Astrocyte (in vitro differentiated cells and primary cell): ENCODE measurements at regions not wholly inside any gene's neighbourhood (a gene's known extent, or its start where the extent isn't known, plus 50 kb on each side); places are given as distances from the start of the nearest gene placed in this dataset.

Experiments used
- DNase-seq: peaks from one replicate; pipeline ENCODE4 v3.0.0-alpha.2; 2010; ENCODE audit warnings: low read depth
- FAIRE-seq: peaks from 2 replicates; lab custom pipeline; 2011; peaks lifted over from hg19 to GRCh38; lab: Jason Lieb, UNC
- H2AFZ ChIP-seq: 2 replicates; pipeline ENCODE4 v1.6.0; 2012; ENCODE audit warnings: low read depth, low read length, inconsistent platforms
- H3K27ac ChIP-seq: 2 replicates; pipeline ENCODE4 v1.5.1; 2011; ENCODE audit warnings: low read depth, low read length, inconsistent platforms
- H3K27me3 ChIP-seq: 2 replicates; pipeline ENCODE4 v1.6.0; 2011; ENCODE audit warnings: low read length, inconsistent platforms; ENCODE audit not compliant: insufficient read depth
- H3K36me3 ChIP-seq: 2 replicates; pipeline ENCODE4 v1.5.1; 2011; ENCODE audit warnings: low read length, inconsistent platforms; ENCODE audit not compliant: insufficient read depth
- H3K4me1 ChIP-seq: 2 replicates; pipeline ENCODE4 v1.5.1; 2011; ENCODE audit warnings: low read length, inconsistent platforms; ENCODE audit not compliant: insufficient read depth
- H3K4me2 ChIP-seq: 2 replicates; pipeline ENCODE4 v1.6.0; 2012; ENCODE audit warnings: low read length, inconsistent platforms
- H3K4me3 ChIP-seq: 2 replicates; pipeline ENCODE4 v1.5.1; 2011; ENCODE audit warnings: low read depth, mild to moderate bottlenecking, low read length, inconsistent platforms; ENCODE audit not compliant: insufficient read depth
- H3K79me2 ChIP-seq: 2 replicates; pipeline ENCODE4 v1.6.0; 2012; ENCODE audit warnings: mild to moderate bottlenecking, low read length, inconsistent platforms; ENCODE audit not compliant: insufficient read depth
- H3K9ac ChIP-seq: 2 replicates; pipeline ENCODE4 v1.6.0; 2012; ENCODE audit warnings: mild to moderate bottlenecking, low read length, inconsistent platforms
- H3K9me3 ChIP-seq: 2 replicates; pipeline ENCODE4 v1.5.1; 2012; ENCODE audit warnings: low read depth, mild to moderate bottlenecking, low read length, inconsistent platforms; ENCODE audit not compliant: insufficient read depth
- H4K20me1 ChIP-seq: 2 replicates; pipeline ENCODE4 v1.6.0; 2012; ENCODE audit warnings: low read length, inconsistent platforms; ENCODE audit not compliant: insufficient read depth
- H3K27ac Mint-ChIP-seq: one replicate; pipeline ENCODE4 v1.8.0; 2021; ENCODE audit warnings: mild to moderate bottlenecking, mixed read lengths; ENCODE audit not compliant: unreplicated experiment
- H3K27me3 Mint-ChIP-seq: one replicate; pipeline ENCODE4 v1.8.0; 2021; ENCODE audit warnings: low read depth, mixed read lengths; ENCODE audit not compliant: unreplicated experiment
- H3K36me3 Mint-ChIP-seq: one replicate; pipeline ENCODE4 v1.8.0; 2021; ENCODE audit warnings: low read depth, mixed read lengths; ENCODE audit not compliant: unreplicated experiment
- H3K4me1 Mint-ChIP-seq: one replicate; pipeline ENCODE4 v1.8.0; 2021; ENCODE audit warnings: low read depth, mixed read lengths; ENCODE audit not compliant: unreplicated experiment
- H3K4me3 Mint-ChIP-seq: one replicate; pipeline ENCODE4 v1.8.0; 2021; ENCODE audit warnings: mild to moderate bottlenecking, moderate library complexity, mixed read lengths; ENCODE audit not compliant: unreplicated experiment
- H3K9me3 Mint-ChIP-seq: one replicate; pipeline ENCODE4 v1.8.0; 2021; ENCODE audit warnings: mild to moderate bottlenecking, mixed read lengths; ENCODE audit not compliant: unreplicated experiment
- CTCF ChIP-seq: IDR thresholded peaks from 2 replicates; pipeline ENCODE4 v1.5.1; 2011; ENCODE audit warnings: low read depth, mild to moderate bottlenecking, inconsistent platforms, low read length, moderate library complexity; ENCODE audit not compliant: insufficient read depth
- EZH2 ChIP-seq: IDR thresholded peaks from 2 replicates; pipeline ENCODE4 v1.6.1; 2012; ENCODE audit warnings: mild to moderate bottlenecking, low read length, inconsistent platforms; ENCODE audit not compliant: insufficient read depth

GRCh38 chr11:116114198-116114651, 610.0 kb upstream of the CADM1 start:
- Histone ChIP-seq H3K4me3 (no peak overlapping the region), H3K79me2 (no peaks in the 10 kb centered on the region), H3K36me3 (no peaks in the 10 kb centered on the region), H2AFZ (no peak overlapping the region), H3K9me3 (peaks cover 2% of the 10 kb centered on the region), H3K27ac (no peak overlapping the region), H3K4me2 (no peak overlapping the region), H3K27me3 (peaks cover 5% of the 10 kb centered on the region), H4K20me1 (no peaks in the 10 kb centered on the region), H3K4me1 (no peaks in the 10 kb centered on the region), H3K9ac (no peak overlapping the region)
- H3K4me1 Mint-ChIP-seq = peaks cover 13% of the 10 kb centered on the region
- TF ChIP-seq EZH2 (no peak), CTCF (no peak)
- peaks cover 12% of the 10 kb centered on the region for H3K9me3 Mint-ChIP-seq
- no peak overlapping the region for H3K4me3 Mint-ChIP-seq
- DNase-seq (no peak), FAIRE-seq (no peak)
- peaks cover 4% of the 10 kb centered on the region for H3K36me3 Mint-ChIP-seq
- peaks cover 20% of the 10 kb centered on the region for H3K27me3 Mint-ChIP-seq
- H3K27ac Mint-ChIP-seq = no peak overlapping the region

GRCh38 chr11:116112087-116112935, 608.1 kb upstream of the CADM1 start:
- TF ChIP-seq CTCF (no peak), EZH2 (no peak)
- Mint-ChIP-seq H3K27ac (no peak overlapping the region), H3K4me1 (peaks cover 26% of the 10 kb centered on the region), H3K27me3 (peaks cover 13% of the 10 kb centered on the region), H3K36me3 (peaks cover 2% of the 10 kb centered on the region), H3K4me3 (no peak overlapping the region), H3K9me3 (peaks cover 5% of the 10 kb centered on the region)
- Histone ChIP-seq H3K79me2 (no peaks in the 10 kb centered on the region), H3K4me1 (no peaks in the 10 kb centered on the region), H4K20me1 (no peaks in the 10 kb centered on the region), H3K4me2 (no peak overlapping the region), H3K27ac (no peak overlapping the region), H2AFZ (no peak overlapping the region), H3K27me3 (peaks cover 5% of the 10 kb centered on the region), H3K9me3 (peaks cover 2% of the 10 kb centered on the region), H3K4me3 (no peak overlapping the region), H3K36me3 (no peaks in the 10 kb centered on the region), H3K9ac (no peak overlapping the region)
- no peak for FAIRE-seq
- no peak for DNase-seq

GRCh38 chr11:116111546-116111945, 607.3 kb upstream of the CADM1 start:
- H3K9ac ChIP-seq = no peak overlapping the region
- peaks cover 2% of the 10 kb centered on the region for H3K9me3 ChIP-seq
- H3K4me2 ChIP-seq = no peak overlapping the region
- peaks cover 5% of the 10 kb centered on the region for H3K27me3 ChIP-seq
- Mint-ChIP-seq H3K4me1 (peaks cover 26% of the 10 kb centered on the region), H3K36me3 (peaks cover 2% of the 10 kb centered on the region), H3K27me3 (peaks cover 13% of the 10 kb centered on the region), H3K4me3 (no peak overlapping the region), H3K9me3 (peaks cover 5% of the 10 kb centered on the region), H3K27ac (no peak overlapping the region)
- H4K20me1 ChIP-seq = no peaks in the 10 kb centered on the region
- H3K27ac ChIP-seq = no peak overlapping the region
- FAIRE-seq (no peak), DNase-seq (no peak)
- TF ChIP-seq EZH2 = no peak
- TF ChIP-seq CTCF = no peak
- H3K4me1 ChIP-seq = no peaks in the 10 kb centered on the region
- H3K36me3 ChIP-seq = no peaks in the 10 kb centered on the region
- H3K79me2 ChIP-seq = no peaks in the 10 kb centered on the region
- H3K4me3 ChIP-seq = no peak overlapping the region
- no peak overlapping the region for H2AFZ ChIP-seq
